GM12878 (cell line): ENCODE measurements at regions not wholly inside any gene's neighbourhood (a gene's known extent, or its start where the extent isn't known, plus 50 kb on each side); places are given as distances from the start of the nearest gene placed in this dataset.

ENCODE experiments used
- ATAC-seq: fragments of 200-7000 bp; cut with Tn5 transposase; 3 replicates; pipeline ENCODE4 v1.9.1; 2020; ENCODE audit warnings: mild to moderate bottlenecking, moderate library complexity
- BruUV-seq: library from RNA; stranded (reverse); fragments of 400-500 nt; replicated peaks from 2 replicates; lab custom pipeline; 2021; lab: Mats Ljungman, UMichigan
- CTCF ChIA-PET: fragments of 300-600 bp; sonication (Branson Sonifier 250); formaldehyde crosslinking; extraction: SDS; loops from one replicate; lab custom pipeline; 2021; ENCODE audit warnings: inconsistent platforms; lab: Yijun Ruan, JAX
- POLR2A ChIA-PET: fragments of 350-600 bp; formaldehyde crosslinking; extraction: SDS; loops from one replicate; lab custom pipeline; 2021; ENCODE audit warnings: inconsistent platforms; lab: Charles Lee
- RAD21 ChIA-PET: fragments of 300-600 bp; sonication (Branson Sonifier 250); formaldehyde crosslinking; loops from one replicate; lab custom pipeline; 2023; ENCODE audit warnings: antibody characterized with exemption; ENCODE audit not compliant: unreplicated experiment; lab: Charles Lee
- SMC1A ChIA-PET: fragments of 300-600 bp; sonication (Branson Sonifier 250); formaldehyde crosslinking; loops from one replicate; lab custom pipeline; 2023; ENCODE audit not compliant: unreplicated experiment, uncharacterized antibody; lab: Charles Lee
- DNase-seq: peaks from one replicate; pipeline ENCODE4 v3.0.0-alpha.2; 2011; ENCODE audit warnings: low read depth, low spot score
- FAIRE-seq: peaks from 3 replicates; lab custom pipeline; 2011; peaks lifted over from hg19 to GRCh38; lab: Jason Lieb, UNC
- H2AFZ ChIP-seq: 2 replicates; pipeline ENCODE4 v1.6.0; 2011; ENCODE audit warnings: low read depth, low read length, control low read depth; ENCODE audit not compliant: control insufficient read depth
- H3K27ac ChIP-seq: 2 replicates; pipeline ENCODE4 v1.5.1; 2011; ENCODE audit warnings: control low read depth; ENCODE audit not compliant: control insufficient read depth, insufficient read depth
- H3K27me3 ChIP-seq, 2 experiments: replicated peaks in 1 of 2; 2 replicates each; pipeline versions ENCODE4 v1.6.0 to v1.6.1; 2011; ENCODE audit warnings: low read length in 1 of 2; ENCODE audit not compliant: control insufficient read depth in 2 of 2, insufficient read depth in 2 of 2
- H3K36me3 ChIP-seq, 2 experiments: 2 replicates each; pipeline ENCODE4 v1.5.1; 2011; ENCODE audit warnings: low read length in 1 of 2; ENCODE audit not compliant: control insufficient read depth in 2 of 2, insufficient read depth in 2 of 2
- H3K4me1 ChIP-seq: 2 replicates; pipeline ENCODE4 v1.6.1; 2011; ENCODE audit warnings: mild to moderate bottlenecking, low read length, moderate library complexity, mixed read lengths; ENCODE audit not compliant: control insufficient read depth, insufficient read depth
- H3K4me2 ChIP-seq: 2 replicates; pipeline ENCODE4 v1.6.0; 2011; ENCODE audit warnings: control low read depth; ENCODE audit not compliant: control insufficient read depth, insufficient read depth
- H3K4me3 ChIP-seq: fragments of 200-600 bp; sonication (generic); 2 replicates; pipeline ENCODE4 v1.5.1; 2016
- H3K79me2 ChIP-seq: 2 replicates; pipeline ENCODE4 v1.6.0; 2011; ENCODE audit warnings: low read length; ENCODE audit not compliant: control insufficient read depth, insufficient read depth
- H3K9ac ChIP-seq: 2 replicates; pipeline ENCODE4 v1.8.0; 2011; ENCODE audit warnings: low read length, control low read depth, mixed read lengths; ENCODE audit not compliant: control insufficient read depth, insufficient read depth
- H3K9me3 ChIP-seq: replicated peaks from 3 replicates; pipeline ENCODE4 v1.5.1; 2011; ENCODE audit warnings: mild to moderate bottlenecking, low read length; ENCODE audit not compliant: control insufficient read depth, insufficient read depth
- H4K20me1 ChIP-seq: 2 replicates; pipeline ENCODE4 v1.6.0; 2011; ENCODE audit not compliant: control insufficient read depth, insufficient read depth
- EGR1 ChIP-seq, 2 experiments: IDR thresholded peaks; 1 replicate in 1 of 2; 2 replicates in 1 of 2; pipeline ENCODE4 v1.6.1; 2011 to 2012; ENCODE audit warnings: low read depth in 2 of 2, low read length in 2 of 2, borderline replicate concordance in 1 of 2, mild to moderate bottlenecking in 1 of 2, moderate library complexity in 1 of 2
- GATAD2B ChIP-seq: fragments of 450-650 bp; conservative IDR thresholded peaks from 2 replicates; pipeline ENCODE4 v1.6.1; 2017; ENCODE audit warnings: low read depth, mild to moderate bottlenecking, moderate library complexity
- KAT2A ChIP-seq: conservative IDR thresholded peaks from 2 replicates; pipeline ENCODE4 v1.6.1; 2011; ENCODE audit warnings: low read depth, low read length; ENCODE audit not compliant: control insufficient read depth
- MEF2A ChIP-seq: IDR thresholded peaks from 2 replicates; pipeline ENCODE4 v1.6.1; 2011; ENCODE audit warnings: low read depth, mild to moderate bottlenecking, low read length, moderate library complexity; ENCODE audit not compliant: insufficient read depth
- NR2F1 ChIP-seq: fragments of 450-650 bp; conservative IDR thresholded peaks from 2 replicates; pipeline ENCODE4 v1.6.1; 2017; ENCODE audit warnings: mild to moderate bottlenecking
- POLR2AphosphoS2 ChIP-seq: IDR thresholded peaks from 2 replicates; pipeline ENCODE4 v1.6.1; 2011; ENCODE audit warnings: low read depth, mild to moderate bottlenecking, low read length, improper control_type of control experiment, moderate library complexity
- POLR2AphosphoS5 ChIP-seq: IDR thresholded peaks from 2 replicates; pipeline ENCODE4 v1.6.1; 2011; ENCODE audit warnings: mild to moderate bottlenecking, low read length, inconsistent platforms
- RBBP5 ChIP-seq: fragments of 200-600 bp; sonication (generic); conservative IDR thresholded peaks from 2 replicates; pipeline ENCODE4 v1.6.1; 2016
- RELA ChIP-seq: fragments of 450-650 bp; IDR thresholded peaks from 2 replicates; pipeline ENCODE4 v1.8.0; 2014; ENCODE audit warnings: borderline replicate concordance; ENCODE audit not compliant: partially characterized antibody
- RELB ChIP-seq: fragments of 450-650 bp; IDR thresholded peaks from 2 replicates; pipeline ENCODE4 v1.6.1; 2017; ENCODE audit warnings: low read depth, mild to moderate bottlenecking, moderate library complexity
- RUNX3 ChIP-seq: IDR thresholded peaks from 2 replicates; pipeline ENCODE4 v1.6.1; 2012; ENCODE audit warnings: low read length, inconsistent platforms
- SUZ12 ChIP-seq: fragments of 200-600 bp; sonication (generic); IDR thresholded peaks from one replicate; pipeline ENCODE4 v1.6.1; 2018; ENCODE audit warnings: antibody characterized with exemption, mild to moderate bottlenecking; ENCODE audit not compliant: unreplicated experiment
- ZBTB11 ChIP-seq: fragments of 450-650 bp; formaldehyde crosslinking; IDR thresholded peaks from 2 replicates; pipeline ENCODE4 v1.5.0; 2022; ENCODE audit warnings: mild to moderate bottlenecking, missing genetic modification characterization
- ZNF24 ChIP-seq: fragments of 450-650 bp; IDR thresholded peaks from 2 replicates; pipeline ENCODE4 v1.6.1; 2017; ENCODE audit warnings: antibody characterized with exemption, mild to moderate bottlenecking
- WGBS: methylation state at CpG from one replicate; pipeline ENCODE4 v1.1.6; 2016; ENCODE audit warnings: low lambda C conversion rate; ENCODE audit not compliant: insufficient replicate concordance, insufficient coverage; ENCODE audit errors: missing lambda C conversion rate; 5-methylcytosine and 5-hydroxymethylcytosine counted together
- in situ Hi-C: fragments of 300-500 bp; cut with MboI; formaldehyde crosslinking; loops from 9 replicates; pipeline ENCODE4 v1.14.3; 2018; ENCODE audit warnings: mixed read lengths
- intact Hi-C: fragments of 100-400 bp; cut with micrococcal nuclease; formaldehyde crosslinking; loops from one replicate; pipeline ENCODE4 v1.14.2; 2022; ENCODE audit not compliant: unreplicated experiment
- TF ChIP-seq, protein P1 (sequence below): fragments of 450-650 bp; IDR thresholded peaks from 2 replicates; pipeline ENCODE4 v1.6.1; 2017; ENCODE audit warnings: borderline replicate concordance
- TF ChIP-seq, protein P2 (sequence below): IDR thresholded peaks from 2 replicates; pipeline ENCODE4 v1.6.1; 2011; ENCODE audit warnings: low read depth, low read length, improper control_type of control experiment, borderline replicate concordance

- POLR2A ChIA-PET: no interaction called here
- H3K27ac ChIP-seq: no peak overlapping the region
- CTCF ChIA-PET: no interaction called here
- H3K36me3 ChIP-seq: no peaks in the 10 kb centered on the region
- no peak for FAIRE-seq
- H4K20me1 ChIP-seq: no peaks in the 10 kb centered on the region
- intact Hi-C loops (no loop called here), in situ Hi-C loops (no loop called here)
- H3K79me2 ChIP-seq: no peaks in the 10 kb centered on the region
- no TSS peak for BruUV-seq
- no peak for ATAC-seq
- SMC1A ChIA-PET: no interaction called here
- no peak overlapping the region for H3K9ac ChIP-seq
- H3K9me3 ChIP-seq: no peaks in the 10 kb centered on the region
- no peak for DNase-seq
- no peak overlapping the region for H3K4me2 ChIP-seq
- WGBS: 47% methylated on average over 4 of the region's 4 CpGs
- no peaks in the 10 kb centered on the region; a peak in 1 of 4 replicates for H3K27me3 ChIP-seq
- H3K4me1 ChIP-seq: no peaks in the 10 kb centered on the region
- H2AFZ ChIP-seq: no peak overlapping the region
- RAD21 ChIA-PET: no interaction called here
- H3K4me3 ChIP-seq: no peak overlapping the region
- no peak for TF ChIP-seq GATAD2B
- TF ChIP-seq RUNX3: no peak
- TF ChIP-seq ZNF24: no peak
- no peak for TF ChIP-seq KAT2A
- TF ChIP-seq, protein P1, sequence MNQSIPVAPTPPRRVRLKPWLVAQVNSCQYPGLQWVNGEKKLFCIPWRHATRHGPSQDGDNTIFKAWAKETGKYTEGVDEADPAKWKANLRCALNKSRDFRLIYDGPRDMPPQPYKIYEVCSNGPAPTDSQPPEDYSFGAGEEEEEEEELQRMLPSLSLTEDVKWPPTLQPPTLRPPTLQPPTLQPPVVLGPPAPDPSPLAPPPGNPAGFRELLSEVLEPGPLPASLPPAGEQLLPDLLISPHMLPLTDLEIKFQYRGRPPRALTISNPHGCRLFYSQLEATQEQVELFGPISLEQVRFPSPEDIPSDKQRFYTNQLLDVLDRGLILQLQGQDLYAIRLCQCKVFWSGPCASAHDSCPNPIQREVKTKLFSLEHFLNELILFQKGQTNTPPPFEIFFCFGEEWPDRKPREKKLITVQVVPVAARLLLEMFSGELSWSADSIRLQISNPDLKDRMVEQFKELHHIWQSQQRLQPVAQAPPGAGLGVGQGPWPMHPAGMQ: no peak
- TF ChIP-seq RELA: no peak
- TF ChIP-seq RBBP5: no peak
- TF ChIP-seq EGR1 (IDR thresholded peaks at IDR 0.05; ENCODE audit: borderline replicate concordance in 1 of 2, low read depth in 2 of 2, low read length in 2 of 2): no peak
- no peak for TF ChIP-seq ZBTB11 (CRISPR knock-in tag)
- TF ChIP-seq, protein P2, sequence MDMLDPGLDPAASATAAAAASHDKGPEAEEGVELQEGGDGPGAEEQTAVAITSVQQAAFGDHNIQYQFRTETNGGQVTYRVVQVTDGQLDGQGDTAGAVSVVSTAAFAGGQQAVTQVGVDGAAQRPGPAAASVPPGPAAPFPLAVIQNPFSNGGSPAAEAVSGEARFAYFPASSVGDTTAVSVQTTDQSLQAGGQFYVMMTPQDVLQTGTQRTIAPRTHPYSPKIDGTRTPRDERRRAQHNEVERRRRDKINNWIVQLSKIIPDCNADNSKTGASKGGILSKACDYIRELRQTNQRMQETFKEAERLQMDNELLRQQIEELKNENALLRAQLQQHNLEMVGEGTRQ: no peak
- TF ChIP-seq POLR2AphosphoS2: no peak
- TF ChIP-seq RELB: no peak
- no peak for TF ChIP-seq MEF2A
- TF ChIP-seq POLR2AphosphoS5: no peak
- TF ChIP-seq SUZ12: no peak
- no peak for TF ChIP-seq NR2F1
Observed at GRCh38 chr3:145124900-145125678, 1035.9 kb downstream of the PLOD2 start.
